ENCODE measurements at regions not wholly inside any gene's neighbourhood (a gene's known extent, or its start where the extent isn't known, plus 50 kb on each side); places are given as distances from the start of the nearest gene placed in this dataset.

DNA sequence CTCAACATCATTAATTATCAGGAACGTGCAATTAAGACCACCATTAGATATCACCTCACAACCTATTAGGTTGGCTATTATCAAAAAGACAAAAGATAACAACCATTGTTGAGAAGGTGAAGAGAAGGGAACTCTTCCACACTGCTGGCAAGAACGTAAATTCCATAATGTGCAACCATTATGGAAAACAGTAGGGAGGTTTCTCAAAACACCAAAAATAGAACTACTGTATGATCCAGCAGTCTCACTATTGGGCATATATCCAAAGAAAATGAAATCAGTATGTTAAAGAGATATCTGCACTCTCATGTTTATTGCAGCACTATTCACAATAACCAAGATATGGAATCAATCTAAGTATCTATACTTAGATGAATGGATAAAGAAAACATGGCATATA lies 51.6 kb upstream of the OR4E1 start:
- TF ChIP-seq CTCF (conservative IDR thresholded peaks at IDR 0.05), result no peak
- TF ChIP-seq ZFX (IDR thresholded peaks at IDR 0.05), result no peak

Measured in C4-2B (cell line).